MM.1S (cell line): ENCODE measurements at regions not wholly inside any gene's neighbourhood (a gene's known extent, or its start where the extent isn't known, plus 50 kb on each side); places are given as distances from the start of the nearest gene placed in this dataset.

Source experiments
- CTCF ChIP-seq: fragments of 300-600 bp; sonication (generic); IDR thresholded peaks from 2 replicates; pipeline ENCODE4 v1.5.1; 2016; ENCODE audit warnings: antibody characterized with exemption, low read length, mixed read lengths
- EZH2phosphoT487 ChIP-seq: fragments of 300-600 bp; sonication (generic); IDR thresholded peaks from 2 replicates; pipeline ENCODE4 v1.6.1; 2018; ENCODE audit warnings: antibody characterized with exemption, low read length

- TF ChIP-seq CTCF (no peak), EZH2phosphoT487 (no peak)
These were observed 229.6 kb downstream of the KLF12 start for GRCh38 chr13:73904625-73905024.
